GM12878 (cell line): ENCODE measurements at regions not wholly inside any gene's neighbourhood (a gene's known extent, or its start where the extent isn't known, plus 50 kb on each side); places are given as distances from the start of the nearest gene placed in this dataset.

Experiments used
- ATAC-seq: fragments of 200-7000 bp; cut with Tn5 transposase; 3 replicates; pipeline ENCODE4 v1.9.1; 2020; ENCODE audit warnings: mild to moderate bottlenecking, moderate library complexity
- BruUV-seq: library from RNA; stranded (reverse); fragments of 400-500 nt; replicated peaks from 2 replicates; lab custom pipeline; 2021; lab: Mats Ljungman, UMichigan
- CTCF ChIA-PET: fragments of 300-600 bp; sonication (Branson Sonifier 250); formaldehyde crosslinking; extraction: SDS; loops from one replicate; lab custom pipeline; 2021; ENCODE audit warnings: inconsistent platforms; lab: Yijun Ruan, JAX
- POLR2A ChIA-PET: fragments of 350-600 bp; formaldehyde crosslinking; extraction: SDS; loops from one replicate; lab custom pipeline; 2021; ENCODE audit warnings: inconsistent platforms; lab: Charles Lee
- RAD21 ChIA-PET: fragments of 300-600 bp; sonication (Branson Sonifier 250); formaldehyde crosslinking; loops from one replicate; lab custom pipeline; 2023; ENCODE audit warnings: antibody characterized with exemption; ENCODE audit not compliant: unreplicated experiment; lab: Charles Lee
- SMC1A ChIA-PET: fragments of 300-600 bp; sonication (Branson Sonifier 250); formaldehyde crosslinking; loops from one replicate; lab custom pipeline; 2023; ENCODE audit not compliant: unreplicated experiment, uncharacterized antibody; lab: Charles Lee
- DNase-seq: peaks from one replicate; pipeline ENCODE4 v3.0.0-alpha.2; 2011; ENCODE audit warnings: low read depth, low spot score
- FAIRE-seq: peaks from 3 replicates; lab custom pipeline; 2011; peaks lifted over from hg19 to GRCh38; lab: Jason Lieb, UNC
- H2AFZ ChIP-seq: 2 replicates; pipeline ENCODE4 v1.6.0; 2011; ENCODE audit warnings: low read depth, low read length, control low read depth; ENCODE audit not compliant: control insufficient read depth
- H3K27ac ChIP-seq: 2 replicates; pipeline ENCODE4 v1.5.1; 2011; ENCODE audit warnings: control low read depth; ENCODE audit not compliant: control insufficient read depth, insufficient read depth
- H3K27me3 ChIP-seq, 2 experiments: replicated peaks in 1 of 2; 2 replicates each; pipeline versions ENCODE4 v1.6.0 to v1.6.1; 2011; ENCODE audit warnings: low read length in 1 of 2; ENCODE audit not compliant: control insufficient read depth in 2 of 2, insufficient read depth in 2 of 2
- H3K36me3 ChIP-seq, 2 experiments: 2 replicates each; pipeline ENCODE4 v1.5.1; 2011; ENCODE audit warnings: low read length in 1 of 2; ENCODE audit not compliant: control insufficient read depth in 2 of 2, insufficient read depth in 2 of 2
- H3K4me1 ChIP-seq: 2 replicates; pipeline ENCODE4 v1.6.1; 2011; ENCODE audit warnings: mild to moderate bottlenecking, low read length, moderate library complexity, mixed read lengths; ENCODE audit not compliant: control insufficient read depth, insufficient read depth
- H3K4me2 ChIP-seq: 2 replicates; pipeline ENCODE4 v1.6.0; 2011; ENCODE audit warnings: control low read depth; ENCODE audit not compliant: control insufficient read depth, insufficient read depth
- H3K4me3 ChIP-seq: fragments of 200-600 bp; sonication (generic); 2 replicates; pipeline ENCODE4 v1.5.1; 2016
- H3K79me2 ChIP-seq: 2 replicates; pipeline ENCODE4 v1.6.0; 2011; ENCODE audit warnings: low read length; ENCODE audit not compliant: control insufficient read depth, insufficient read depth
- H3K9ac ChIP-seq: 2 replicates; pipeline ENCODE4 v1.8.0; 2011; ENCODE audit warnings: low read length, control low read depth, mixed read lengths; ENCODE audit not compliant: control insufficient read depth, insufficient read depth
- H3K9me3 ChIP-seq: replicated peaks from 3 replicates; pipeline ENCODE4 v1.5.1; 2011; ENCODE audit warnings: mild to moderate bottlenecking, low read length; ENCODE audit not compliant: control insufficient read depth, insufficient read depth
- H4K20me1 ChIP-seq: 2 replicates; pipeline ENCODE4 v1.6.0; 2011; ENCODE audit not compliant: control insufficient read depth, insufficient read depth
- BACH1 ChIP-seq: fragments of 450-650 bp; IDR thresholded peaks from 2 replicates; pipeline ENCODE4 v1.6.1; 2017; ENCODE audit warnings: mild to moderate bottlenecking, borderline replicate concordance
- CHD1 ChIP-seq: IDR thresholded peaks from 2 replicates; pipeline ENCODE4 v1.6.1; 2012; ENCODE audit warnings: low read depth, low read length, improper control_type of control experiment
- CHD2 ChIP-seq: IDR thresholded peaks from 2 replicates; pipeline ENCODE4 v1.6.1; 2011; ENCODE audit warnings: low read depth, low read length, improper control_type of control experiment, borderline replicate concordance
- HDAC6 ChIP-seq: fragments of 200-600 bp; sonication (generic); IDR thresholded peaks from one replicate; pipeline ENCODE4 v1.8.0; 2017; ENCODE audit warnings: antibody characterized with exemption; ENCODE audit not compliant: unreplicated experiment
- IKZF2 ChIP-seq, 2 experiments: fragments of 450-650 bp; IDR thresholded peaks; 2 replicates each; pipeline ENCODE4 v1.6.1; 2017; ENCODE audit warnings: mild to moderate bottlenecking in 2 of 2, moderate library complexity in 2 of 2
- KAT2A ChIP-seq: conservative IDR thresholded peaks from 2 replicates; pipeline ENCODE4 v1.6.1; 2011; ENCODE audit warnings: low read depth, low read length; ENCODE audit not compliant: control insufficient read depth
- KDM1A ChIP-seq: fragments of 200-600 bp; sonication (generic); IDR thresholded peaks from 2 replicates; pipeline ENCODE4 v1.6.1; 2016; ENCODE audit warnings: borderline replicate concordance
- NR2F1 ChIP-seq: fragments of 450-650 bp; conservative IDR thresholded peaks from 2 replicates; pipeline ENCODE4 v1.6.1; 2017; ENCODE audit warnings: mild to moderate bottlenecking
- POLR2A ChIP-seq: IDR thresholded peaks from 2 replicates; pipeline ENCODE4 v1.6.1; 2011; ENCODE audit warnings: low read depth, mild to moderate bottlenecking, low read length
- RAD21 ChIP-seq: IDR thresholded peaks from 2 replicates; pipeline ENCODE4 v1.6.1; 2011; ENCODE audit warnings: mild to moderate bottlenecking, low read depth, low read length, moderate library complexity; ENCODE audit not compliant: insufficient read depth
- TBL1XR1 ChIP-seq: IDR thresholded peaks from 2 replicates; pipeline ENCODE4 v1.6.1; 2012; ENCODE audit warnings: low read depth, low read length, improper control_type of control experiment
- YBX1 ChIP-seq: fragments of 450-650 bp; IDR thresholded peaks from 2 replicates; pipeline ENCODE4 v1.6.1; 2016; ENCODE audit warnings: antibody characterized with exemption
- ZNF217 ChIP-seq: fragments of 450-650 bp; IDR thresholded peaks from 2 replicates; pipeline ENCODE4 v1.6.1; 2017; ENCODE audit warnings: antibody characterized with exemption, mild to moderate bottlenecking
- ZNF274 ChIP-seq: IDR thresholded peaks from one replicate; pipeline ENCODE4 v1.8.0; 2011; ENCODE audit not compliant: insufficient read length, insufficient read depth
- ZNF384 ChIP-seq: IDR thresholded peaks from 2 replicates; pipeline ENCODE4 v1.6.1; 2012; ENCODE audit warnings: low read depth, mild to moderate bottlenecking, low read length, improper control_type of control experiment, borderline replicate concordance
- ZNF622 ChIP-seq: fragments of 450-650 bp; IDR thresholded peaks from 2 replicates; pipeline ENCODE4 v1.6.1; 2017; ENCODE audit warnings: mild to moderate bottlenecking, inconsistent platforms
- WGBS: methylation state at CpG from one replicate; pipeline ENCODE4 v1.1.6; 2016; ENCODE audit warnings: low lambda C conversion rate; ENCODE audit not compliant: insufficient replicate concordance, insufficient coverage; ENCODE audit errors: missing lambda C conversion rate; 5-methylcytosine and 5-hydroxymethylcytosine counted together
- in situ Hi-C: fragments of 300-500 bp; cut with MboI; formaldehyde crosslinking; loops from 9 replicates; pipeline ENCODE4 v1.14.3; 2018; ENCODE audit warnings: mixed read lengths
- intact Hi-C: fragments of 100-400 bp; cut with micrococcal nuclease; formaldehyde crosslinking; loops from one replicate; pipeline ENCODE4 v1.14.2; 2022; ENCODE audit not compliant: unreplicated experiment
- TF ChIP-seq, protein P1 (sequence below): fragments of 450-650 bp; IDR thresholded peaks from 2 replicates; pipeline ENCODE4 v1.6.1; 2017; ENCODE audit warnings: mild to moderate bottlenecking, low read depth, inconsistent platforms; ENCODE audit not compliant: poor library complexity, severe bottlenecking
- TF ChIP-seq, protein P2 (sequence below): IDR thresholded peaks from 2 replicates; pipeline ENCODE4 v1.6.1; 2012; ENCODE audit warnings: low read length, inconsistent platforms
- TF ChIP-seq, protein P3 (sequence below): fragments of 450-650 bp; conservative IDR thresholded peaks from 2 replicates; pipeline ENCODE4 v1.6.1; 2017; ENCODE audit warnings: mild to moderate bottlenecking, moderate library complexity
- TF ChIP-seq, protein P4 (sequence below): IDR thresholded peaks from 2 replicates; pipeline ENCODE4 v1.6.1; 2012; ENCODE audit warnings: low read depth, low read length, improper control_type of control experiment

DNA sequence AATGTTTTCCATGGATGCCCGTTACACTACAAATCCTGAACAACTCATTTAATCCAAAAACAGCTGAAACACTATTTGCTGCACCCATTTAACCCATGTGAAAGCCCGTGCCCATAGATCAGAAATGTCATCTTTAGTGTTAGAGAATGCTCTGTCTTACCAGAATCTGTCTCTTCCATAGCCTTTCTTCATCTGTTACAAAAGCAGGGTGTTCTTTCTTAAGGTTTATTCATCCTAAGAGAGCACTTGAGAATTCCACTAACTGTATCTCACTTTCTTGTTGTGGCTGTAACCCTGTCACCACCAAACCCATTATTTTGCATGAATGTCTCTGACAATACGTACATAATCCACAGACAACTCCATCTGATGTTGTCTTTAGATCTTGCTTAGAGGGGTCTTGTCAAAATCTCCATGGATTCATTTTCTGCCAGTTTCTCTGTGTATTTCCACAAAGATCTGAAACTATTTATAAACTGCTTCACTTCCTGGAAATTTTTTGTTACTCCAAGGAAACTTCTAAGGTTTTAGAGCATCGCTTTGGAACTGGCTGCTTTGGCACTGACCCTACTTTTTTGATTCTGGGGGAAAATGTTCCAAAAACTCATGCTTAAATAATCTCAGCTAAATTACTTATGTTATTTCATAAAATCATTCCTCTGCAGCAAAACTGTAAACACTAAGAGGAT lies 167.8 kb upstream of the CCDC54 start:
- no TSS peak for BruUV-seq
- SMC1A ChIA-PET = no interaction called here
- Histone ChIP-seq H3K9me3 (no peaks in the 10 kb centered on the region), H2AFZ (no peak overlapping the region), H3K9ac (no peak overlapping the region), H3K4me3 (no peak overlapping the region), H3K27me3 (no peaks in the 10 kb centered on the region), H3K4me1 (no peaks in the 10 kb centered on the region), H3K4me2 (no peak overlapping the region), H3K36me3 (no peaks in the 10 kb centered on the region), H3K27ac (no peak overlapping the region)
- RAD21 ChIA-PET = no interaction called here
- ATAC-seq (no peak), FAIRE-seq (no peak), DNase-seq (no peak)
- WGBS = 15% methylated on average over 4 of the region's 4 CpGs
- POLR2A ChIA-PET = no interaction called here
- in situ Hi-C loops = no loop called here
- TF ChIP-seq, protein P1, sequence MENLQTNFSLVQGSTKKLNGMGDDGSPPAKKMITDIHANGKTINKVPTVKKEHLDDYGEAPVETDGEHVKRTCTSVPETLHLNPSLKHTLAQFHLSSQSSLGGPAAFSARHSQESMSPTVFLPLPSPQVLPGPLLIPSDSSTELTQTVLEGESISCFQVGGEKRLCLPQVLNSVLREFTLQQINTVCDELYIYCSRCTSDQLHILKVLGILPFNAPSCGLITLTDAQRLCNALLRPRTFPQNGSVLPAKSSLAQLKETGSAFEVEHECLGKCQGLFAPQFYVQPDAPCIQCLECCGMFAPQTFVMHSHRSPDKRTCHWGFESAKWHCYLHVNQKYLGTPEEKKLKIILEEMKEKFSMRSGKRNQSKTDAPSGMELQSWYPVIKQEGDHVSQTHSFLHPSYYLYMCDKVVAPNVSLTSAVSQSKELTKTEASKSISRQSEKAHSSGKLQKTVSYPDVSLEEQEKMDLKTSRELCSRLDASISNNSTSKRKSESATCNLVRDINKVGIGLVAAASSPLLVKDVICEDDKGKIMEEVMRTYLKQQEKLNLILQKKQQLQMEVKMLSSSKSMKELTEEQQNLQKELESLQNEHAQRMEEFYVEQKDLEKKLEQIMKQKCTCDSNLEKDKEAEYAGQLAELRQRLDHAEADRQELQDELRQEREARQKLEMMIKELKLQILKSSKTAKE = no peak
- TF ChIP-seq ZNF622 = no peak
- TF ChIP-seq HDAC6 = no peak
- TF ChIP-seq, protein P2, sequence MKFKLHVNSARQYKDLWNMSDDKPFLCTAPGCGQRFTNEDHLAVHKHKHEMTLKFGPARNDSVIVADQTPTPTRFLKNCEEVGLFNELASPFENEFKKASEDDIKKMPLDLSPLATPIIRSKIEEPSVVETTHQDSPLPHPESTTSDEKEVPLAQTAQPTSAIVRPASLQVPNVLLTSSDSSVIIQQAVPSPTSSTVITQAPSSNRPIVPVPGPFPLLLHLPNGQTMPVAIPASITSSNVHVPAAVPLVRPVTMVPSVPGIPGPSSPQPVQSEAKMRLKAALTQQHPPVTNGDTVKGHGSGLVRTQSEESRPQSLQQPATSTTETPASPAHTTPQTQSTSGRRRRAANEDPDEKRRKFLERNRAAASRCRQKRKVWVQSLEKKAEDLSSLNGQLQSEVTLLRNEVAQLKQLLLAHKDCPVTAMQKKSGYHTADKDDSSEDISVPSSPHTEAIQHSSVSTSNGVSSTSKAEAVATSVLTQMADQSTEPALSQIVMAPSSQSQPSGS = no peak
- no peak for TF ChIP-seq YBX1
- TF ChIP-seq, protein P3, sequence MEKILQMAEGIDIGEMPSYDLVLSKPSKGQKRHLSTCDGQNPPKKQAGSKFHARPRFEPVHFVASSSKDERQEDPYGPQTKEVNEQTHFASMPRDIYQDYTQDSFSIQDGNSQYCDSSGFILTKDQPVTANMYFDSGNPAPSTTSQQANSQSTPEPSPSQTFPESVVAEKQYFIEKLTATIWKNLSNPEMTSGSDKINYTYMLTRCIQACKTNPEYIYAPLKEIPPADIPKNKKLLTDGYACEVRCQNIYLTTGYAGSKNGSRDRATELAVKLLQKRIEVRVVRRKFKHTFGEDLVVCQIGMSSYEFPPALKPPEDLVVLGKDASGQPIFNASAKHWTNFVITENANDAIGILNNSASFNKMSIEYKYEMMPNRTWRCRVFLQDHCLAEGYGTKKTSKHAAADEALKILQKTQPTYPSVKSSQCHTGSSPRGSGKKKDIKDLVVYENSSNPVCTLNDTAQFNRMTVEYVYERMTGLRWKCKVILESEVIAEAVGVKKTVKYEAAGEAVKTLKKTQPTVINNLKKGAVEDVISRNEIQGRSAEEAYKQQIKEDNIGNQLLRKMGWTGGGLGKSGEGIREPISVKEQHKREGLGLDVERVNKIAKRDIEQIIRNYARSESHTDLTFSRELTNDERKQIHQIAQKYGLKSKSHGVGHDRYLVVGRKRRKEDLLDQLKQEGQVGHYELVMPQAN = no peak
- no peak for TF ChIP-seq CHD1
- TF ChIP-seq ZNF384 = no peak
- no peak for TF ChIP-seq KAT2A
- TF ChIP-seq RAD21 = no peak
- TF ChIP-seq POLR2A = no peak
- TF ChIP-seq IKZF2 (IDR thresholded peaks at IDR 0.05) = no peak
- no peak for TF ChIP-seq BACH1
- TF ChIP-seq, protein P4, sequence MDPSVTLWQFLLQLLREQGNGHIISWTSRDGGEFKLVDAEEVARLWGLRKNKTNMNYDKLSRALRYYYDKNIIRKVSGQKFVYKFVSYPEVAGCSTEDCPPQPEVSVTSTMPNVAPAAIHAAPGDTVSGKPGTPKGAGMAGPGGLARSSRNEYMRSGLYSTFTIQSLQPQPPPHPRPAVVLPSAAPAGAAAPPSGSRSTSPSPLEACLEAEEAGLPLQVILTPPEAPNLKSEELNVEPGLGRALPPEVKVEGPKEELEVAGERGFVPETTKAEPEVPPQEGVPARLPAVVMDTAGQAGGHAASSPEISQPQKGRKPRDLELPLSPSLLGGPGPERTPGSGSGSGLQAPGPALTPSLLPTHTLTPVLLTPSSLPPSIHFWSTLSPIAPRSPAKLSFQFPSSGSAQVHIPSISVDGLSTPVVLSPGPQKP = no peak
- TF ChIP-seq ZNF217 = no peak
- no peak for TF ChIP-seq NR2F1
- TF ChIP-seq CHD2 = no peak
- TF ChIP-seq TBL1XR1 = no peak
- no peak for TF ChIP-seq KDM1A
- no peak for TF ChIP-seq ZNF274
- TF ChIP-seq, all 136 proteins: peak for 0
- CTCF ChIA-PET = interaction anchor here (1.4 kb wide), 1 partner anchor 212 kb away, joined by 4 read pairs; no protein-coding TSS in a partner anchor
- intact Hi-C loops = no loop called here
- no peaks in the 10 kb centered on the region for H3K79me2 ChIP-seq
- no peaks in the 10 kb centered on the region for H4K20me1 ChIP-seq
